ENCODE measurements at regions not wholly inside any gene's neighbourhood (a gene's known extent, or its start where the extent isn't known, plus 50 kb on each side); places are given as distances from the start of the nearest gene placed in this dataset.

DNA sequence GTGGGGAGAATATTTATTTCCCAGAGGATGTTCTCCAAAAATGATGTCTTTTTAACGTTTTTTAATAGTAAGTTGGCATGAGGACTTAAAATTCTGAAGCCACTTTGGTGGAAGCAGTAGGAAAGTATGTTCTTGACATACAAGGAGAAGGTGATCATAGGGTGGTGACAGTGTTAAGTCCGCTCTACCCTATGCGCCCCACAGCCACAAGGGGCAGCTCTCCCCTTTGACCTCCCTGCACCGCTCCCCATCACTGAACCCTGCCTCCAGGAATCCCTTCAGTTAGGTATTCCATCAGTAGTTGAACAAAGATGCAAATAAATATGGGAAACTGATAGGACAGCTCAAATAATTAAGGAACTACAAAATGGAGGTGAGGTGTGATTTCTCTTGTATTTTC lies 111.4 kb downstream of the PLEKHG1 start:
- Histone ChIP-seq H3K4me1 (ENCODE audit: insufficient read depth) (no peaks in the 10 kb centered on the region), H3K36me3 (ENCODE audit: insufficient read depth) (no peaks in the 10 kb centered on the region), H3K9me2 (ENCODE audit: insufficient read depth) (no peaks in the 10 kb centered on the region), H2AFZ (no peak overlapping the region), H3K79me2 (replicated peaks; ENCODE audit: insufficient read depth) (no peaks in the 10 kb centered on the region), H3K27me3 (ENCODE audit: insufficient read depth) (no peaks in the 10 kb centered on the region), H3K4me2 (no peak overlapping the region), H4K20me1 (replicated peaks; ENCODE audit: insufficient read depth) (no peaks in the 10 kb centered on the region), H3K27ac (ENCODE audit: low read depth) (no peak overlapping the region), H3K4me3 (no peak overlapping the region), H3F3A (replicated peaks; ENCODE audit: low read depth) (no peaks in the 10 kb centered on the region)
- H3K27me3 Mint-ChIP-seq (ENCODE audit: insufficient read depth, low read depth, poor library complexity) = peaks cover 5% of the 10 kb centered on the region
- no peak overlapping the region for H3K4me3 Mint-ChIP-seq
- H3K9me3 Mint-ChIP-seq = no peaks in the 10 kb centered on the region
- ATAC-seq = no peak; the same call in 2 of the 3 replicates
- no peaks in the 10 kb centered on the region for H3K36me3 Mint-ChIP-seq (ENCODE audit: low read depth)
- no peak for DNase-seq (ENCODE audit: low spot score)
- H3K4me1 Mint-ChIP-seq = peaks cover 10% of the 10 kb centered on the region
- no peak overlapping the region for H3K27ac Mint-ChIP-seq
- TF ChIP-seq STAT1 (IDR thresholded peaks at IDR 0.05; ENCODE audit: unreplicated experiment) = no peak
- no peak for TF ChIP-seq ZNF331 (CRISPR knock-in tag; IDR thresholded peaks at IDR 0.05; ENCODE audit: low read depth)
- TF ChIP-seq EZH2phosphoT487 (IDR thresholded peaks at IDR 0.05; ENCODE audit: unreplicated experiment) = no peak
- TF ChIP-seq, protein P1, sequence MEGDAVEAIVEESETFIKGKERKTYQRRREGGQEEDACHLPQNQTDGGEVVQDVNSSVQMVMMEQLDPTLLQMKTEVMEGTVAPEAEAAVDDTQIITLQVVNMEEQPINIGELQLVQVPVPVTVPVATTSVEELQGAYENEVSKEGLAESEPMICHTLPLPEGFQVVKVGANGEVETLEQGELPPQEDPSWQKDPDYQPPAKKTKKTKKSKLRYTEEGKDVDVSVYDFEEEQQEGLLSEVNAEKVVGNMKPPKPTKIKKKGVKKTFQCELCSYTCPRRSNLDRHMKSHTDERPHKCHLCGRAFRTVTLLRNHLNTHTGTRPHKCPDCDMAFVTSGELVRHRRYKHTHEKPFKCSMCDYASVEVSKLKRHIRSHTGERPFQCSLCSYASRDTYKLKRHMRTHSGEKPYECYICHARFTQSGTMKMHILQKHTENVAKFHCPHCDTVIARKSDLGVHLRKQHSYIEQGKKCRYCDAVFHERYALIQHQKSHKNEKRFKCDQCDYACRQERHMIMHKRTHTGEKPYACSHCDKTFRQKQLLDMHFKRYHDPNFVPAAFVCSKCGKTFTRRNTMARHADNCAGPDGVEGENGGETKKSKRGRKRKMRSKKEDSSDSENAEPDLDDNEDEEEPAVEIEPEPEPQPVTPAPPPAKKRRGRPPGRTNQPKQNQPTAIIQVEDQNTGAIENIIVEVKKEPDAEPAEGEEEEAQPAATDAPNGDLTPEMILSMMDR (conservative IDR thresholded peaks at IDR 0.05; ENCODE audit: low read depth in 2 of 2) = 0 out of 4 replicates have a peak, but pooled peaks of 1 of the 2 experiments have one; percentile 12
- no peak for TF ChIP-seq NANOG (IDR thresholded peaks at IDR 0.05; ENCODE audit: borderline replicate concordance)
- no peak for TF ChIP-seq CREB1 (CRISPR knock-in tag; IDR thresholded peaks at IDR 0.05; ENCODE audit: low read depth)
- no peak for TF ChIP-seq JUNB (IDR thresholded peaks at IDR 0.05; ENCODE audit: unreplicated experiment)

DNA sequence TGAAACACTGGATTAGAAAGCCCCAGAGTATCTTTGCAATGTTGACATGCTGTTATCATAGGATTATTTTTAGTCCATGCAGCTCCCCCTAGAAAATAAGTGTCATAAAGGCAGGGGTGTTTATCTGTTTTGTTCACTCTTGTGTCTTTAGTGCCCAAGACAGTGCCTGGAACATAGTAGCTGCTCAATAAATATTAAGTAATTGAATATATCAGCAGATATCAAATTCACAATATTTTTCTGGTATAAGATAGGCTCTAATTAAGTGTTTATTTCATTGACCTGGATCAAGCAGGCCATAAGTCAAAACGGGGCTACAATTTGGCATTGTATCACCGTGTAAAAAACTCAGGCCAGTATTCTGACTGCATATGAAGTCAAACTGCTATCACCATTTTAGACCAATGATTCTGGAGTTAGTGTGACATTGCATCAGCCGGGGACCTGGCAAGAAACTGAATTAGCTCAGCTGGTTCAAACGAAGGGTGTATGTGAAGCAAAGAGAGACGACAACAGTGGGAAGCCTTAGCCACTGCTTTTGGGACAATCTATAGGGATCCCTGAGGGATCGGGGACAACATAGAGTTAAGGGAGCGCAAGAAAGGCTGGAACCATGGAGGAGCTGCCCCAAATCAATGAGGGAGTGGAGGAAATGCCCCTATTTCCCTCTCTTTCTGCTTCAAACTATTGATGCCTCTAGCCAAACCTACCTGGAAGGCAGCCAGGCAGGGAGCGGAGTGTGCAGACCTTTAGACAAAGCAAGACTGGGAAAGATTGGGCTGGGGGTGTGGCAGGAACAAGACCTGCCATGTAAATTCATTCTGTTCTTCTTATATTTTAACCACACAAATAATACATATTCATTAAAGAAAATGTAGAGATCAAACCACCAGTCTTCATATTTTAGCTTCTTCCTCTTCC lies 112.2 kb downstream of the PLEKHG1 start:
- TF ChIP-seq ZNF114 (CRISPR knock-in tag; IDR thresholded peaks at IDR 0.05) (no peak), NANOG (IDR thresholded peaks at IDR 0.05; ENCODE audit: borderline replicate concordance) (no peak), JUNB (IDR thresholded peaks at IDR 0.05; ENCODE audit: unreplicated experiment) (no peak), EZH2 (IDR thresholded peaks at IDR 0.05; ENCODE audit: low read depth, unreplicated experiment) (no peak), ZNF331 (CRISPR knock-in tag; IDR thresholded peaks at IDR 0.05; ENCODE audit: low read depth) (no peak)
- TF ChIP-seq, protein P2, sequence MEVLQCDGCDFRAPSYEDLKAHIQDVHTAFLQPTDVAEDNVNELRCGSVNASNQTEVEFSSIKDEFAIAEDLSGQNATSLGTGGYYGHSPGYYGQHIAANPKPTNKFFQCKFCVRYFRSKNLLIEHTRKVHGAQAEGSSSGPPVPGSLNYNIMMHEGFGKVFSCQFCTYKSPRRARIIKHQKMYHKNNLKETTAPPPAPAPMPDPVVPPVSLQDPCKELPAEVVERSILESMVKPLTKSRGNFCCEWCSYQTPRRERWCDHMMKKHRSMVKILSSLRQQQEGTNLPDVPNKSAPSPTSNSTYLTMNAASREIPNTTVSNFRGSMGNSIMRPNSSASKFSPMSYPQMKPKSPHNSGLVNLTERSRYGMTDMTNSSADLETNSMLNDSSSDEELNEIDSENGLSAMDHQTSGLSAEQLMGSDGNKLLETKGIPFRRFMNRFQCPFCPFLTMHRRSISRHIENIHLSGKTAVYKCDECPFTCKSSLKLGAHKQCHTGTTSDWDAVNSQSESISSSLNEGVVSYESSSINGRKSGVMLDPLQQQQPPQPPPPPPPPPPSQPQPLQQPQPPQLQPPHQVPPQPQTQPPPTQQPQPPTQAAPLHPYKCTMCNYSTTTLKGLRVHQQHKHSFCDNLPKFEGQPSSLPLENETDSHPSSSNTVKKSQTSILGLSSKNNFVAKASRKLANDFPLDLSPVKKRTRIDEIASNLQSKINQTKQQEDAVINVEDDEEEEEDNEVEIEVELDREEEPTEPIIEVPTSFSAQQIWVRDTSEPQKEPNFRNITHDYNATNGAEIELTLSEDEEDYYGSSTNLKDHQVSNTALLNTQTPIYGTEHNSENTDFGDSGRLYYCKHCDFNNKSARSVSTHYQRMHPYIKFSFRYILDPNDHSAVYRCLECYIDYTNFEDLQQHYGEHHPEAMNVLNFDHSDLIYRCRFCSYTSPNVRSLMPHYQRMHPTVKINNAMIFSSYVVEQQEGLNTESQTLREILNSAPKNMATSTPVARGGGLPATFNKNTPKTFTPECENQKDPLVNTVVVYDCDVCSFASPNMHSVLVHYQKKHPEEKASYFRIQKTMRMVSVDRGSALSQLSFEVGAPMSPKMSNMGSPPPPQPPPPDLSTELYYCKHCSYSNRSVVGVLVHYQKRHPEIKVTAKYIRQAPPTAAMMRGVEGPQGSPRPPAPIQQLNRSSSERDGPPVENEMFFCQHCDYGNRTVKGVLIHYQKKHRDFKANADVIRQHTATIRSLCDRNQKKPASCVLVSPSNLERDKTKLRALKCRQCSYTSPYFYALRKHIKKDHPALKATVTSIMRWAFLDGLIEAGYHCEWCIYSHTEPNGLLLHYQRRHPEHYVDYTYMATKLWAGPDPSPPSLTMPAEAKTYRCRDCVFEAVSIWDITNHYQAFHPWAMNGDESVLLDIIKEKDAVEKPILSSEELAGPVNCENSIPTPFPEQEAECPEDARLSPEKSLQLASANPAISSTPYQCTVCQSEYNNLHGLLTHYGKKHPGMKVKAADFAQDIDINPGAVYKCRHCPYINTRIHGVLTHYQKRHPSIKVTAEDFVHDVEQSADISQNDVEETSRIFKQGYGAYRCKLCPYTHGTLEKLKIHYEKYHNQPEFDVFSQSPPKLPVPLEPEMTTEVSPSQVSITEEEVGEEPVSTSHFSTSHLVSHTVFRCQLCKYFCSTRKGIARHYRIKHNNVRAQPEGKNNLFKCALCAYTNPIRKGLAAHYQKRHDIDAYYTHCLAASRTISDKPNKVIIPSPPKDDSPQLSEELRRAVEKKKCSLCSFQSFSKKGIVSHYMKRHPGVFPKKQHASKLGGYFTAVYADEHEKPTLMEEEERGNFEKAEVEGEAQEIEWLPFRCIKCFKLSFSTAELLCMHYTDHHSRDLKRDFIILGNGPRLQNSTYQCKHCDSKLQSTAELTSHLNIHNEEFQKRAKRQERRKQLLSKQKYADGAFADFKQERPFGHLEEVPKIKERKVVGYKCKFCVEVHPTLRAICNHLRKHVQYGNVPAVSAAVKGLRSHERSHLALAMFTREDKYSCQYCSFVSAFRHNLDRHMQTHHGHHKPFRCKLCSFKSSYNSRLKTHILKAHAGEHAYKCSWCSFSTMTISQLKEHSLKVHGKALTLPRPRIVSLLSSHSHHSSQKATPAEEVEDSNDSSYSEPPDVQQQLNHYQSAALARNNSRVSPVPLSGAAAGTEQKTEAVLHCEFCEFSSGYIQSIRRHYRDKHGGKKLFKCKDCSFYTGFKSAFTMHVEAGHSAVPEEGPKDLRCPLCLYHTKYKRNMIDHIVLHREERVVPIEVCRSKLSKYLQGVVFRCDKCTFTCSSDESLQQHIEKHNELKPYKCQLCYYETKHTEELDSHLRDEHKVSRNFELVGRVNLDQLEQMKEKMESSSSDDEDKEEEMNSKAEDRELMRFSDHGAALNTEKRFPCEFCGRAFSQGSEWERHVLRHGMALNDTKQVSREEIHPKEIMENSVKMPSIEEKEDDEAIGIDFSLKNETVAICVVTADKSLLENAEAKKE (CRISPR knock-in tag; IDR thresholded peaks at IDR 0.05) = no peak
- TF ChIP-seq, protein P3, sequence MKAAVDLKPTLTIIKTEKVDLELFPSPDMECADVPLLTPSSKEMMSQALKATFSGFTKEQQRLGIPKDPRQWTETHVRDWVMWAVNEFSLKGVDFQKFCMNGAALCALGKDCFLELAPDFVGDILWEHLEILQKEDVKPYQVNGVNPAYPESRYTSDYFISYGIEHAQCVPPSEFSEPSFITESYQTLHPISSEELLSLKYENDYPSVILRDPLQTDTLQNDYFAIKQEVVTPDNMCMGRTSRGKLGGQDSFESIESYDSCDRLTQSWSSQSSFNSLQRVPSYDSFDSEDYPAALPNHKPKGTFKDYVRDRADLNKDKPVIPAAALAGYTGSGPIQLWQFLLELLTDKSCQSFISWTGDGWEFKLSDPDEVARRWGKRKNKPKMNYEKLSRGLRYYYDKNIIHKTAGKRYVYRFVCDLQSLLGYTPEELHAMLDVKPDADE (IDR thresholded peaks at IDR 0.05) = no peak
- Mint-ChIP-seq H3K9me3 (no peaks in the 10 kb centered on the region), H3K27ac (peak overlapping the region; percentile 53; the same call in 1 of the 2 replicates), H3K36me3 (ENCODE audit: low read depth) (no peaks in the 10 kb centered on the region), H3K4me1 (peaks cover 10% of the 10 kb centered on the region), H3K4me3 (no peak overlapping the region), H3K27me3 (ENCODE audit: insufficient read depth, low read depth, poor library complexity) (peaks cover 5% of the 10 kb centered on the region)
- Histone ChIP-seq H3K36me3 (ENCODE audit: insufficient read depth) (no peaks in the 10 kb centered on the region), H3K79me2 (replicated peaks; ENCODE audit: insufficient read depth) (no peaks in the 10 kb centered on the region), H3K4me2 (no peak overlapping the region), H3F3A (replicated peaks; ENCODE audit: low read depth) (no peaks in the 10 kb centered on the region), H4K20me1 (replicated peaks; ENCODE audit: insufficient read depth) (no peaks in the 10 kb centered on the region), H3K27ac (ENCODE audit: low read depth) (no peak overlapping the region), H3K4me3 (no peak overlapping the region), H2AFZ (no peak overlapping the region), H3K4me1 (ENCODE audit: insufficient read depth) (no peaks in the 10 kb centered on the region), H3K9me2 (ENCODE audit: insufficient read depth) (no peaks in the 10 kb centered on the region), H3K27me3 (ENCODE audit: insufficient read depth) (no peaks in the 10 kb centered on the region)
- DNase-seq (ENCODE audit: low spot score) (no peak), ATAC-seq (no peak)
